Nephron progenitor cell (in vitro differentiated cells): ENCODE measurements at regions not wholly inside any gene's neighbourhood (a gene's known extent, or its start where the extent isn't known, plus 50 kb on each side); places are given as distances from the start of the nearest gene placed in this dataset.

Experiments
- DNase-seq: peaks from one replicate; pipeline ENCODE4 v3.0.0; 2021
- H3K27ac Mint-ChIP-seq: 2 replicates; pipeline ENCODE4 v1.8.0; 2021; ENCODE audit warnings: mild to moderate bottlenecking, moderate library complexity, mixed read lengths
- H3K27me3 Mint-ChIP-seq: 2 replicates; pipeline ENCODE4 v1.8.0; 2021; ENCODE audit warnings: mild to moderate bottlenecking, low read depth, mixed read lengths; ENCODE audit not compliant: poor library complexity
- H3K36me3 Mint-ChIP-seq: 2 replicates; pipeline ENCODE4 v1.8.0; 2021; ENCODE audit warnings: low read depth, mixed read lengths
- H3K4me1 Mint-ChIP-seq: 2 replicates; pipeline ENCODE4 v1.8.0; 2021; ENCODE audit warnings: mixed read lengths
- H3K4me3 Mint-ChIP-seq: 2 replicates; pipeline ENCODE4 v1.8.0; 2021; ENCODE audit warnings: mild to moderate bottlenecking, moderate library complexity, mixed read lengths
- H3K9me3 Mint-ChIP-seq: 2 replicates; pipeline ENCODE4 v1.8.0; 2021; ENCODE audit warnings: mild to moderate bottlenecking, moderate library complexity, mixed read lengths
- TF ChIP-seq, protein P1 (sequence below): fragments of 200-600 bp; sonication (generic); IDR thresholded peaks from 2 replicates; pipeline ENCODE4 v1.5.0; 2021; ENCODE audit warnings: antibody characterized with exemption

GRCh38 chr5:117752403-117752802 is 1177.8 kb upstream of the SEMA6A start:
- Mint-ChIP-seq H3K9me3 (no peaks in the 10 kb centered on the region), H3K36me3 (no peaks in the 10 kb centered on the region), H3K4me1 (no peaks in the 10 kb centered on the region), H3K27ac (no peak overlapping the region), H3K27me3 (no peaks in the 10 kb centered on the region), H3K4me3 (no peak overlapping the region)
- DNase-seq, result no peak
- TF ChIP-seq, protein P1, sequence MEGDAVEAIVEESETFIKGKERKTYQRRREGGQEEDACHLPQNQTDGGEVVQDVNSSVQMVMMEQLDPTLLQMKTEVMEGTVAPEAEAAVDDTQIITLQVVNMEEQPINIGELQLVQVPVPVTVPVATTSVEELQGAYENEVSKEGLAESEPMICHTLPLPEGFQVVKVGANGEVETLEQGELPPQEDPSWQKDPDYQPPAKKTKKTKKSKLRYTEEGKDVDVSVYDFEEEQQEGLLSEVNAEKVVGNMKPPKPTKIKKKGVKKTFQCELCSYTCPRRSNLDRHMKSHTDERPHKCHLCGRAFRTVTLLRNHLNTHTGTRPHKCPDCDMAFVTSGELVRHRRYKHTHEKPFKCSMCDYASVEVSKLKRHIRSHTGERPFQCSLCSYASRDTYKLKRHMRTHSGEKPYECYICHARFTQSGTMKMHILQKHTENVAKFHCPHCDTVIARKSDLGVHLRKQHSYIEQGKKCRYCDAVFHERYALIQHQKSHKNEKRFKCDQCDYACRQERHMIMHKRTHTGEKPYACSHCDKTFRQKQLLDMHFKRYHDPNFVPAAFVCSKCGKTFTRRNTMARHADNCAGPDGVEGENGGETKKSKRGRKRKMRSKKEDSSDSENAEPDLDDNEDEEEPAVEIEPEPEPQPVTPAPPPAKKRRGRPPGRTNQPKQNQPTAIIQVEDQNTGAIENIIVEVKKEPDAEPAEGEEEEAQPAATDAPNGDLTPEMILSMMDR, result no peak

- TF ChIP-seq, protein P1, result no peak
- no peaks in the 10 kb centered on the region for H3K36me3 Mint-ChIP-seq
- H3K4me3 Mint-ChIP-seq, result no peak overlapping the region
- H3K27ac Mint-ChIP-seq, result no peak overlapping the region
- no peaks in the 10 kb centered on the region for H3K27me3 Mint-ChIP-seq
- H3K9me3 Mint-ChIP-seq, result no peaks in the 10 kb centered on the region
- DNase-seq, result no peak
- no peaks in the 10 kb centered on the region for H3K4me1 Mint-ChIP-seq
These were observed 1173.7 kb upstream of the SEMA6A start for GRCh38 chr5:117748336-117748735.

DNA sequence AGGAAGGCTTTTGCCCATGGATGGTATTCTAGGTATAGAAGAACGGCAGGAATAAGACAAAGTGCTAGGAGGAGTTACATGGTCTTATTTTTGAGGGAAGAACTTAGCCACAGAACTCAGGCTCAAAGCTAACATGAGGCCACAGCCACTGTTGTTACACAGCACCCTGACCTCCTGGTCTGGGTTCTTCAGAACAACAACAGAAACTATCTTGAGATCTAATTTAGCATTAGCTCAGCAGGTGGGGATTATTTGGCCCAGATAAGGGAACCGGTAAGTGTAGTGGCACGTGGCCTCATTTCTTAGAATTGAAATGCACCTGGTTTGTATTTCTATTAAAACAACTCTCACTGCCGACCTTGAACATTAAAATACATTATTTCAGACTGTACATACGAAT is 1168.7 kb upstream of the SEMA6A start:
- peaks cover 7% of the 10 kb centered on the region for H3K4me1 Mint-ChIP-seq
- DNase-seq, result no peak
- no peaks in the 10 kb centered on the region for H3K9me3 Mint-ChIP-seq
- no peak overlapping the region for H3K4me3 Mint-ChIP-seq
- no peak overlapping the region for H3K27ac Mint-ChIP-seq
- TF ChIP-seq, protein P1, result no peak
- H3K27me3 Mint-ChIP-seq, result no peaks in the 10 kb centered on the region
- H3K36me3 Mint-ChIP-seq, result no peaks in the 10 kb centered on the region

DNA sequence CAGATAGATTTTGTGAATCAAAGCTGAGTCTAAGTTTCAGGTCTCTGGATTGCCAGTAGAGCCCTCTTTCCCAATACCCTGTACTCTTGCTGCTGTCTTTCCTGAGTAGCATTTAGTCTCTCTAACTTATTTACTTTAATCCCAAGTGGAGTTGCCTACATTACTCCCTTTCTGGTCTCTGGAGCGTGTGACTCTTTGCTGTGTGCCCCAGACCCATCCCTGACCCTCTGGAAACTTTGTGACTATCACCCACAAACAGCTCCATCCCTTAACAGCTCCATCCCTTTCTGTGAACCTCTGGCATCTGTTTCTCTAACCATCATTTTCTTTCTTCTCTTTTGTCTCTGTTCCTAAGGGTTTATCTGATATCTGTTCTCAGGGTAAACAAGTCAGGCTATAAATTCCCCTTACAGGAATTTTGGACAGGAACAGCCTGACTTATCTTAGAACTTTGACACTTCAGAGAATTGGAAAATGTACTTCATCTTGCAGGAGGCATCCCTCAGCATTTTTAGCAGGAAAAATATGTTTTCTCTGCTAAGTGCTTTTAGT is 1167.1 kb upstream of the SEMA6A start:
- Mint-ChIP-seq H3K27me3 (no peaks in the 10 kb centered on the region), H3K4me3 (peak overlapping the region; percentile 10), H3K9me3 (no peaks in the 10 kb centered on the region), H3K27ac (peak overlapping the region; percentile 23), H3K36me3 (no peaks in the 10 kb centered on the region), H3K4me1 (peaks cover 18% of the 10 kb centered on the region)
- TF ChIP-seq, protein P1, result no peak
- no peak for DNase-seq

GRCh38 chr5:117740268-117740667 is 1165.6 kb upstream of the SEMA6A start:
- H3K4me1 Mint-ChIP-seq, result peaks cover 21% of the 10 kb centered on the region
- TF ChIP-seq, protein P1, result no peak
- H3K36me3 Mint-ChIP-seq, result no peaks in the 10 kb centered on the region
- H3K9me3 Mint-ChIP-seq, result no peaks in the 10 kb centered on the region
- H3K4me3 Mint-ChIP-seq, result no peak overlapping the region
- H3K27me3 Mint-ChIP-seq, result no peaks in the 10 kb centered on the region
- no peak for DNase-seq
- no peak overlapping the region for H3K27ac Mint-ChIP-seq

DNA sequence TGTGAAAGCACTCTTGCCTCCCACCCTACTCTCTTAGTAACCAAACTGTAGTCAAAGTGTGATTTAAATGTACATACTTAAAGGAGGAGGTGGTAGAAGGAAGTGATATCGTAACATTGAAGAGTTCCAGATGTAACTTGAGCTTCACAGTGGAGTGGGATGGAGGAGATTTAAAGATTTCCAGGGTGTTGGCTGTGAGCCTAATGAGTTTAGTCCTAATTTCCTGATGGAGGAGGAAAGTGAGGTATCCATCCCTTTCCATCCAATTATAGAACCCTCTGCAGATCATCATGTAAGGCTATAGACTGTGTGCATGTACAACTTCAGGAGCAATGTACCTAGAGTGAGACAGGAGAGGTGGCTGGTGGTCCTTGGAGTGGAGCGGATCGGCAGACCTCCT is 1163.9 kb upstream of the SEMA6A start:
- no peak overlapping the region for H3K27ac Mint-ChIP-seq
- H3K4me1 Mint-ChIP-seq, result peaks cover 21% of the 10 kb centered on the region
- no peak overlapping the region for H3K4me3 Mint-ChIP-seq
- H3K36me3 Mint-ChIP-seq, result no peaks in the 10 kb centered on the region
- H3K27me3 Mint-ChIP-seq, result no peaks in the 10 kb centered on the region
- no peaks in the 10 kb centered on the region for H3K9me3 Mint-ChIP-seq
- TF ChIP-seq, protein P1, result no peak
- DNase-seq, result no peak
